ENCODE measurements at regions not wholly inside any gene's neighbourhood (a gene's known extent, or its start where the extent isn't known, plus 50 kb on each side); places are given as distances from the start of the nearest gene placed in this dataset.

- DNase-seq (ENCODE audit: low spot score in 2 of 2) = no peak
- H3K9me3 ChIP-seq = peaks cover 0 to 9% of the 10 kb centered on the region in 2 donors
- intact Hi-C loops (cut with DNase I; ENCODE audit: low total_unique reads) = no loop called here
- no peaks in the 10 kb centered on the region for H3K36me3 ChIP-seq
- H3K4me3 ChIP-seq = no peak overlapping the region
- H3K4me1 ChIP-seq = no peaks in the 10 kb centered on the region
- no peak for TF ChIP-seq POLR2AphosphoS5 (IDR thresholded peaks at IDR 0.05)
- TF ChIP-seq POLR2A (IDR thresholded peaks at IDR 0.05) = no peak
- no peak for TF ChIP-seq CTCF (IDR thresholded peaks at IDR 0.05)
- H3K27me3 ChIP-seq = no peaks in the 10 kb centered on the region
- no peak overlapping the region for H3K27ac ChIP-seq
Measured at GRCh38 chr6:81436990-81437389, 315.5 kb downstream of the TENT5A start.

- intact Hi-C loops (cut with DNase I; ENCODE audit: low total_unique reads) = no loop called here
- H3K36me3 ChIP-seq = no peaks in the 10 kb centered on the region
- TF ChIP-seq POLR2AphosphoS5 (IDR thresholded peaks at IDR 0.05) (no peak), POLR2A (IDR thresholded peaks at IDR 0.05) (no peak), CTCF (IDR thresholded peaks at IDR 0.05) (no peak)
- H3K9me3 ChIP-seq = no peaks in the 10 kb centered on the region
- no peaks in the 10 kb centered on the region for H3K27me3 ChIP-seq
- no peak overlapping the region for H3K4me3 ChIP-seq
- H3K4me1 ChIP-seq = no peaks in the 10 kb centered on the region
- no peak overlapping the region for H3K27ac ChIP-seq
- DNase-seq (ENCODE audit: low spot score in 2 of 2) = no peak
Measured at GRCh38 chr6:81413306-81413705, 339.2 kb downstream of the TENT5A start.

- Histone ChIP-seq H3K9me3 (peaks cover 0 to 5% of the 10 kb centered on the region in 2 donors), H3K27me3 (no peaks in the 10 kb centered on the region), H3K4me3 (no peak overlapping the region), H3K36me3 (no peaks in the 10 kb centered on the region), H3K4me1 (no peaks in the 10 kb centered on the region), H3K27ac (no peak overlapping the region)
- intact Hi-C loops (cut with DNase I; ENCODE audit: low total_unique reads) = no loop called here
- no peak for DNase-seq (ENCODE audit: low spot score in 2 of 2)
- TF ChIP-seq POLR2AphosphoS5 (IDR thresholded peaks at IDR 0.05) (no peak), CTCF (IDR thresholded peaks at IDR 0.05) (no peak), POLR2A (IDR thresholded peaks at IDR 0.05) (no peak)
Measured at GRCh38 chr6:81401970-81402690, 350.4 kb downstream of the TENT5A start.

- Histone ChIP-seq H3K4me1 (no peaks in the 10 kb centered on the region), H3K9me3 (peaks cover 8 to 13% of the 10 kb centered on the region in 2 donors), H3K4me3 (no peak overlapping the region), H3K36me3 (no peaks in the 10 kb centered on the region), H3K27ac (no peak overlapping the region), H3K27me3 (no peaks in the 10 kb centered on the region)
- TF ChIP-seq POLR2AphosphoS5 (IDR thresholded peaks at IDR 0.05) (no peak), POLR2A (IDR thresholded peaks at IDR 0.05) (no peak), CTCF (IDR thresholded peaks at IDR 0.05) (no peak)
- intact Hi-C loops (cut with DNase I; ENCODE audit: low total_unique reads) = no loop called here
- DNase-seq (ENCODE audit: low spot score in 2 of 2) = no peak
Measured at GRCh38 chr6:81396916-81397315, 355.6 kb downstream of the TENT5A start.

GRCh38 chr6:81387163-81387562, 365.3 kb downstream of the TENT5A start:
- Histone ChIP-seq H3K4me1 (no peaks in the 10 kb centered on the region), H3K9me3 (peaks cover 2 to 3% of the 10 kb centered on the region in 2 donors), H3K4me3 (no peak overlapping the region), H3K27ac (no peak overlapping the region), H3K27me3 (no peaks in the 10 kb centered on the region), H3K36me3 (no peaks in the 10 kb centered on the region)
- TF ChIP-seq POLR2A (IDR thresholded peaks at IDR 0.05) = no peak
- no peak for TF ChIP-seq CTCF (IDR thresholded peaks at IDR 0.05)
- no peak for TF ChIP-seq POLR2AphosphoS5 (IDR thresholded peaks at IDR 0.05)
- intact Hi-C loops (cut with DNase I; ENCODE audit: low total_unique reads) = no loop called here
- no peak for DNase-seq (ENCODE audit: low spot score in 2 of 2)
